Right cardiac atrium (tissue), 5 donors: ENCODE measurements at regions not wholly inside any gene's neighbourhood (a gene's known extent, or its start where the extent isn't known, plus 50 kb on each side); places are given as distances from the start of the nearest gene placed in this dataset.
"Not testable (repeated sequence)": the region's sequence is repeated elsewhere in the genome, so short reads cannot be mapped to it uniquely, and the experiment has no call there.

Experiments used
- ATAC-seq, 2 donors: fragments of 200-7000 bp; cut with Tn5 transposase; one replicate each; pipeline versions ENCODE4 v1.8.0 to v1.9.1; 2020; ENCODE audit warnings: moderate library complexity in 2 of 2, mild to moderate bottlenecking in 1 of 2
- DNase-seq, 3 donors: peaks; one replicate each; pipeline ENCODE4 v3.0.0-alpha.2; 2020
- H3K27ac ChIP-seq: one replicate; pipeline ENCODE4 v1.5.1; 2013; ENCODE audit warnings: mild to moderate bottlenecking, low read length, control low read depth, moderate library complexity
- H3K27me3 ChIP-seq: one replicate; pipeline ENCODE4 v1.6.1; 2013; ENCODE audit not compliant: control insufficient read depth, insufficient read depth
- H3K4me1 ChIP-seq: one replicate; pipeline ENCODE4 v1.6.1; 2013; ENCODE audit warnings: low read length; ENCODE audit not compliant: control insufficient read depth, insufficient read depth
- H3K4me3 ChIP-seq: one replicate; pipeline ENCODE4 v1.5.1; 2013; ENCODE audit warnings: low read length, control low read depth
- H3K9me3 ChIP-seq: one replicate; pipeline ENCODE4 v1.6.1; 2013; ENCODE audit warnings: low read length; ENCODE audit not compliant: control insufficient read depth
- WGBS: extraction: QIAGEN DNeasy Blood & Tissue Kit; methylation state at CpG from one replicate; pipeline ENCODE4 v1.1.7; 2013; 5-methylcytosine and 5-hydroxymethylcytosine counted together
- intact Hi-C, 4 donors: fragments of 100-400 bp; cut with DNase I; formaldehyde crosslinking; loops; one replicate each; pipeline versions ENCODE4 v1.11.0 to v1.14.0; 2022 to 2023
- donor health status: healthy with polysubstance abuse.
- donor health status: DM: no; HTN: yes; CAD: no.
- donor health status: DM: no; HTN: no; CAD: no.
- donor health status: DM: no; HTN: yes; CAD: no; lungs with severe emphysema.
- donor health status: DM: yes; HTN: yes; CAD: no.

DNA sequence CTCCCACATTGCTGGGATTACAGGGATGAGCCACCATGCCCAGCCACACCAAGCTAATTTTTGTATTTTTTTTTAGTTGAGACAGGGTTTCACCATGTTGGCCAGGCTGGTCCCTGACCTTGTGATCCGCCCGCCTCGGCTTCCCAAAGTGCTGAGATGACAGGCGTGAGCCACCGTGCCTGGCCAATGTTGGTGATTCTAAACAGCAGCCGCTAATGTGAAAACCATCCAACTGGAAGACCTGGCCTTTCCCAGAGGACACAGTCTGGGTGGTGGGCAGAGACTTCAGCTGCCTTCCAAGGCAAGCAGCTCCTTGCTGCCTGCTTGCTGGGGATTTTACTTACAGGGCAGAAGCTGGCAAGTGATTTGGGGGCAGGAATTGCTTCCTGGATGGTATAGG, 207.1 kb downstream of the GOLGA6L6 start:
- H3K9me3 ChIP-seq, intact Hi-C loops, H3K4me1 ChIP-seq, H3K4me3 ChIP-seq, ATAC-seq, H3K27ac ChIP-seq, H3K27me3 ChIP-seq: not testable (repeated sequence)
- WGBS: 91% methylated on average over 6 of the region's 6 CpGs
- DNase-seq: peak in 1 of 3 donors; percentile 38

DNA sequence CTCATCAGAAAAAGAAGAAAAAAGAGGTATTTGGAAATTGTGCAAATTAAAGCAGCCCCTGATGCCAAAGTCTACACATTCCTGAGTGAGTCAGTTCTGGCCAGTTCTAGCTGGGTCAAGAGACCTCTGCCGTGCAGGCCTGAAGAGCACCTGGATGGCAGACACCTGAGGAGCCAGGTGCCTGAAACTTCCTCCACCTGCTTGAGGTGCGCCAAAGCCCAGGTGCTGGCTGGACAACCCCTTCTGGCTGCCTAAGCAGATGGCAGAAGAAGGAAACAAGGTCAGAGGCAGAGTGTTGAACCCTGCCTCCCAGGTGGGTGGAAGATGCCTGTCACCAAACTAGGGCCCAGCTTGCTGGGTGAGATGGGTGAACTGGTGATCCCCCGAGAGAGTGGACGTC, 215.8 kb downstream of the GOLGA6L6 start:
- WGBS: 81% methylated on average over 4 of the region's 4 CpGs
- DNase-seq, H3K4me3 ChIP-seq, intact Hi-C loops, ATAC-seq, H3K27ac ChIP-seq, H3K9me3 ChIP-seq, H3K27me3 ChIP-seq, H3K4me1 ChIP-seq: not testable (repeated sequence)

DNA sequence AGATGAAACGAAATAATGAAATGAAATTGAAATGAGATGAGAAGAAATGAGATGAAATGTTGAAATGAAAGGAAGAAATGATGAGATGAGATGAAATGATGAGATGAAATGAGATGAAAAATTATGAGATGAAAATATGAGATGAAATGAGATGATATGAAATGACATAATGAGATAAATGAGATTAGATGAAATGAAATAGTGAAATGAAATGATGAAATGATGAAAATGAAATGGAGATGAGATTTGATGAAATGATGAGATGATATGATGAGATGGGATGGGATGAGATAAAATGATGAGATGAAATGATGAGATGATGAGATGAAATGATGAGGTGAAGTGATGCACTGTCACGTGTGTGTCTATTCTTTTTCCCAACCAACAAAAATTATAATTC, 224.5 kb downstream of the GOLGA6L6 start:
- H3K27me3 ChIP-seq, ATAC-seq, DNase-seq, H3K27ac ChIP-seq, H3K4me1 ChIP-seq, H3K9me3 ChIP-seq, H3K4me3 ChIP-seq, intact Hi-C loops: not testable (repeated sequence)
- 39% methylated on average over 2 of the region's 2 CpGs for WGBS

DNA sequence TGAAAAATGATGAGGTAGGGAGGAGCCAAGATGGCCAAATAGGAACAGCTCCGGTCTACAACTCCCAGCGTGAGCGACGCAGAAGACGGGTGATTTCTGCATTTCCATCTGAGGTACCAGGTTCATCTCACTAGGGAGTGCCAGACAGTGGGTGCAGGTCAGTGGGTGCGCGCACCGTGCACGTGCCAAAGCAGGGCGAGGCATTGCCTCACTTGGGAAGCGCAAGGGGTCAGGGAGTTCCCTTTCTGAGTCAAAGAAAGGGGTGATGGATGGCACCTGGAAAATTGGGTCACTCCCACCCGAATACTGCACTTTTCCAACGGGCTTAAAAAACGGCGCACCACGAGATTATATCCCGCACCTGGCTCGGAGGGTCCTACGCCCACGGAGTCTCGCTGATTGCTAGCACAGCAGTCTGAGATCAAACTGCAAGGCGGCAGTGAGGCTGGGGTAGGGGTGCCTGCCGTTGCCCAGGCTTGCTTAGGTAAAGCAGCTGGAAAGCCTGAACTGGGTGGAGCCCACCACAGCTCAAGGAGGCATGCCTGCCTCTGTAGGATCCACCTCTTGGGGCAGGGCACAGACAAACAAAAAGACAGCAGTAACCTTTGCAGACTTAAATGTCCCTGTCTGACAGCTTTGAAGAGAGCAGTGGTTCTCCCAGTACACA, 230.5 kb downstream of the GOLGA6L6 start:
- intact Hi-C loops, ATAC-seq: not testable (repeated sequence)
- WGBS: 86% methylated on average over 23 of the region's 23 CpGs

DNA sequence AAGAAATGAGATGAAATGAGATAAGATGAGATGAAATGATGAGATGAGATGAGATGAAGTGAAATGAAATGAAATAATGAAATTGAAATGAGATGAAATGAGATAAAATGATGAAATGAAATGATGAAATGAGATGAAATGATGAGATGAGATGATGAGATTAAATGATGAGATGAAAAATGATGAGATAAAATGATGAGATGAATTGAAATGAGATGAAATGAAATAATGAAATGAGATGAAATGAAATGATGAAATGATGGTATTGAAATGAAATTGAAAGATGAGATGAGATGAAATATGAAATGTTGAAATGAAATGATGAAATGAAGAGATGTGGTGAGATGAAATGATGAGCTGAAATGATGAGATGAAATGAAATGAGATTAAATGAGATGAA, 231.0 kb downstream of the GOLGA6L6 start:
- DNase-seq: no peak
- no peaks in the 10 kb centered on the region for H3K9me3 ChIP-seq
- no peaks in the 10 kb centered on the region for H3K4me1 ChIP-seq
- H3K27ac ChIP-seq: no peak overlapping the region
- H3K4me3 ChIP-seq: no peak overlapping the region
- intact Hi-C loops: no loop called here
- H3K27me3 ChIP-seq: no peaks in the 10 kb centered on the region
- ATAC-seq: no peak

More for the DNA sequence above, 230.5 kb downstream of the GOLGA6L6 start:
- H3K27me3 ChIP-seq, H3K4me3 ChIP-seq, H3K27ac ChIP-seq, H3K4me1 ChIP-seq, H3K9me3 ChIP-seq: not testable (repeated sequence)
- peak in 1 of 3 donors; percentile 52 for DNase-seq

DNA sequence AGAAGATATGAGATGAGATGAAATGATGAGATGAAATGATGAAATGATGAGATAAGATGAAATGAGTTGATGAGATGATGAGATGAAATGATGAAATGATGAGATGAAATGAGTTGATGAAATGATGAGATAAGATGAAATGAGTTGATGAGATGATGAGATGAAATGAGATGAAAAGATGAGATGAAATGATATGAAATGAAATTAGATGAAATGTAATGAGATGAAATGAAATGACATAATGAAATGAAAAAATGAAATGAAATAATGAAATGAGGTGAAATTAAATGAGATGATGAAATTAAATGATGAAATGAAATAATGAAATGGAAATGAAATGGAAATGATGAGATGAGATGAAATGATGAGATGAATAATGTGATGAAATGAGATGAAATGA, 231.6 kb downstream of the GOLGA6L6 start:
- H3K27ac ChIP-seq, intact Hi-C loops, ATAC-seq: not testable (repeated sequence)

DNA sequence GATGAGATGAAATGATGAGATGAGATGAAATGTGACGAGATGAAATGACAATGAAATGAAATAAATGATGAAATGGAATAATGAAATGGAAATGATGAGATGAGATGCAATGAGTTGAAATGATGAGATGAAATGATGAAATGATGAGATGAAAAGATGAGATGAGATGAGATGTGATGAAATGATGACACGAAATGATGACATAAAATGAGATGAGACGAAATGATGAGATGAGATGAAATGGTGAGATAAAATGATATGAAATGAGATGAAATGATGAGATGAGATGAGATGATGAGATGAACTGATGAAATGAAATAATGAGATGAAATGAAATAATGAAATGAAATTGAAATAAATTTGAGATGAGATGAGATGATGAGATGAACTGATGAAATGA, 232.2 kb downstream of the GOLGA6L6 start:
- H3K4me1 ChIP-seq, H3K9me3 ChIP-seq, DNase-seq, H3K4me3 ChIP-seq, H3K27me3 ChIP-seq, H3K27ac ChIP-seq, intact Hi-C loops, ATAC-seq: not testable (repeated sequence)
- WGBS: 59% methylated on average over 3 of the region's 3 CpGs

More for the DNA sequence above, 231.6 kb downstream of the GOLGA6L6 start:
- H3K9me3 ChIP-seq, H3K4me1 ChIP-seq, DNase-seq, H3K27me3 ChIP-seq, H3K4me3 ChIP-seq: not testable (repeated sequence)

DNA sequence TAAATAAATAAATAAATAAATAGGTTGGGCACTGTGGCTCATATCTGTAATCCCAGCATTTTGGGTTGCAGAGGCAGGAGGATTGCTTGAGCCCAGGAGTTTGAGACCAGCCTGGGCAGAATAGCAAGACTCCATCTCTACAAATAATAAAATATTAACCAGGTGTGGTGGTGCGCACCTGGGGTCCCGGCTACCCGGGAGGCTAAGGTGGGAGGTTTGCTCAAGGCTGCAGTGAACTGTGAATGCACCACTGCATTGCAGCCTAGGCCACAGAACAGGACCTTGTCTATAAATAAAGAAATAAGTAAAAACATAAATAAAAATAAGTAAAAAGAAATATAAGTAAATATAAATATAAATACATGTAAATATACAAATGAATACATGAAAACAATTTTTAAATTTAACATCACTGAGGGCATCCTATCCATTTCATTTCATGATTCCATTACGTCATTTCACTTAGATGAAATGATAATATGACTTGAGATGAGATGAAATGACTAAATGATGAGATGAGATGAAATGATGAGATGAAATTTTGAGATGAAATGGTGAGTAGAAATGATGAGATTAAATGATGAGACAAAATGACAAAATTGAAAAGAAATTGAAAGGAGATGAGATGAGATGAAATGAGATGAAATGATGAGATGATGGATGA, 233.4 kb downstream of the GOLGA6L6 start:
- intact Hi-C loops, H3K9me3 ChIP-seq, H3K4me1 ChIP-seq, DNase-seq, H3K27me3 ChIP-seq, H3K27ac ChIP-seq, ATAC-seq, H3K4me3 ChIP-seq: not testable (repeated sequence)
- WGBS: 80% methylated on average over 4 of the region's 4 CpGs

DNA sequence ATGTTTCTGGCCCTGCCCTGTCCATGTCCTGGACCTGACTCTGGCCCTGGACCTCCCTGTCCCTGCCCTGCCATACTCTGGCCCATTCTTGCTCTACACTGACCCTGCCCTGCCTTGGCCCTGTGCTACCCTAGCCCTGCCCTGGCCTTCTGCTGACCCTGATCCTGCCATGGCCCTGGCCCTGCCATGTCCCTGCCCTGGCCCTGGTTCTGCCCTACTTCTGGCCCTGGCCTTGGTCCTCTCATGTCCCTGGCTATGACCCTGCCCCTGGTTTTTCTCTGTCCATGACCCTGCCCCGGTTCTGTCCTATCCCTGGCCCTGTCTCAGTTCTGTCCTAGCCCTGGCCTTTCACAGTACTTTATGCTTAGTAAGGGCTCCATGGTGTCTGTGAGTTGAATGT, 234.5 kb downstream of the GOLGA6L6 start:
- H3K4me3 ChIP-seq, H3K27me3 ChIP-seq, intact Hi-C loops, DNase-seq, H3K9me3 ChIP-seq, H3K27ac ChIP-seq, H3K4me1 ChIP-seq, ATAC-seq: not testable (repeated sequence)
- 53% methylated on average over 1 of the region's 1 CpG for WGBS

DNA sequence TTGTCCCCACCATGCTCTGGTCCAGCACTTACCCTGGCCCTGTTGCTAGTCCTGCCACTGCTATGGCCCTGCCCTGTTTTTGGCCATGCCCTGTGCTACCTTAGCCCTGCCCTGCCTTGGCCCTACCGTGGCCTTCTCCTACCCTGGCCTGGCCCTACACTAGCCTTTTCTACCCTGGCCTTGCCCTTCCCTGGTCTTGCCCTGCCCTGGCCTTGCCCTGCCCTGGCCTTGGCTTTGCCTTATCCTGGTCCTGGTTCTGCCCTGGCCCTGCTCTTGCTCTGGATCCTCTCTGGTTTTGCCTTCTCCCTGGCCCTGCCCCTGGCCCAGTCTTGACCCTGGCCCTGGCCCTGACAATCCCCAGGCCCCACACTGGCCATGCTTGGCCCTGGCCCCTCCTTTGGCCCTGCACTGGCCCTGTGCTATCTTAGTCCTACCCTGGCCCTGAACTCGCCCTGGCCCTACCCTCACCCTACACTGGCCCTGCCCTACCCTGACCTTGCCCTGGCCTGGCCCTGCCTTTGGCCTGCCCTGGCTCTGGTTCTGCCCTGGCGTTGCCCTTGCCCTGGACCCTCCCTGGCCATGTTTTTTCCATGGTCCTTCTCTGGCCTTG, 235.0 kb downstream of the GOLGA6L6 start:
- ATAC-seq: peak in 1 of 2 donors; percentile 64
- DNase-seq: peak in 1 of 3 donors; percentile 54
- H3K9me3 ChIP-seq, H3K27ac ChIP-seq, H3K4me1 ChIP-seq, H3K4me3 ChIP-seq, H3K27me3 ChIP-seq, intact Hi-C loops: not testable (repeated sequence)
- WGBS: 48% methylated on average over 3 of the region's 3 CpGs

DNA sequence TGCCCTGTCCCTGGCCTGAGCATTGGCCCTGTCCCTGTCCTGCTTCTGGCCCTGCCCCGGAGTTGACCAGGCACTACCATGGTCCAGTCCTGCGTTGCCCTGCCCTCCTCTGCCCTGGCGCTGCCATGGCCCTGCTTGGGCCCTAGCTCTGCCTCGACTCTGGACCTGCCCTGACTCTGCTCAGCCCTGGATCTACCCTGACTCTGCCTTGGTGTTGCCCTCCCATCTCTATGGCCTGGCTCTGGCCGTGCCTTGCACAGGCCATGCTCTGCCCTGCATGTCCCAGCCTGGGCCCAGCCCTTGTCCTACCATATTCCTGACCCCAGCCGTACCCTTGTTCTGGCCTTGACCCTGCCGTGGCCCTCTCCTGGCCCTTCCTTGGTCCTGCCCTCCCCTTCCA, 235.7 kb downstream of the GOLGA6L6 start:
- DNase-seq, ATAC-seq, intact Hi-C loops, H3K4me3 ChIP-seq, H3K27ac ChIP-seq, H3K27me3 ChIP-seq, H3K9me3 ChIP-seq, H3K4me1 ChIP-seq: not testable (repeated sequence)
- WGBS: 70% methylated on average over 7 of the region's 7 CpGs
